ENCODE measurements at regions not wholly inside any gene's neighbourhood (a gene's known extent, or its start where the extent isn't known, plus 50 kb on each side); places are given as distances from the start of the nearest gene placed in this dataset.

DNA sequence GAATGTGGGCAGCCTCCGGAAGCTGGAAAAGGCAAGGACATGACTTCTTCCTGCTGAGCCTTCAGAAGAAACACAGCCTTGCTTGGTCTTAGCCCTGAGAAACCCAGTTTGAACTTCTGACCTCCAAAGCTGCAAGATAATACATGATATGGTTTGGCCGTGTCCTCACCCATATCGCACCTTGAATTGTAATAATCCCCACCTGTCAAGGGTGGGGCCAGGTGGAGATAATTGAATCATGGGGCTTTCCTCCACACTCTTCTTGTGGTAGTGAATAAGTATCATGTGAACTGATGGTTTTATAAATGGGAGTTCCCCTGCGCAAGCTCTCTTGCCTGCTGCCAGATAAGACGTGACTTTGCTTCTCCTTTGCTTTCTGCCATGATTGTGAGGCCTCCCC lies 310.9 kb downstream of the PSAT1 start:
- DNase-seq, result no peak

DNA sequence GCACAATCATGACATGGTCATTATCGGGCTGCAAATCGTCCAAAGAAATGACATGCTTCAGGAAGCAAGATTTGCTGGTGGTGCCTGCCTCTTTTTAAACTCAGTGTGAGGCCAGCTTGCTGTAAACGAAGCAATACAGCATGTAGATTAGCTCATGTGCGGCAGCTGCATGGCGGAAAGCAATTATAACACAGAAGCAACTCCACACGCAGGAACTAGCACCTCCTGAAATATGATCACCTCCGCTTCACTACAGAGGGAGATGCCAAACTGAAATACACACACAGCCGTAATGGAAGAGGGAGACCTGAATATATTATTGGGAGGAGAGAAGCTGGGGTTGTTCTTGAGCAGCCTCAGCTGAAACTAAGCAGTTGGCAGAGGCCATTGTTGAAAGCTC lies 312.5 kb downstream of the PSAT1 start:
- DNase-seq, result no peak

DNA sequence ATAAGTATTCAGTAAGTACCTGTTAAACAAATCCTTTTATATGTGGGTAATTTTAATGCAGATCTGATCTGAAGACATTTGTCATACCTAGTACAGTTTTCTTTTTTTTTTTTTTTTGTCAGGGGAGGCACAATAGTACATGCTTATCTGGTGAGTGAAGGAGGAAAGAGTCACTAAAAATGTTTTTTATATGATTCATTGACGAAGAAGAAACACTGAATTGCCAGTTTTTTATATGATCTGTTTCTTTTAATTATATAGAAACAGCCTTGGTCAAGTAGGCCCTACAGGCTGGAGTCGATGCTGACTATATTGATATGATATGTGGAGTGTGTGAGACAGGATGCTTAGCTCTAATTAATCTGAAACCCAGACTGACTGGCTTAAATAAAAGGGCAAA lies 315.2 kb downstream of the PSAT1 start:
- no peak for DNase-seq

DNA sequence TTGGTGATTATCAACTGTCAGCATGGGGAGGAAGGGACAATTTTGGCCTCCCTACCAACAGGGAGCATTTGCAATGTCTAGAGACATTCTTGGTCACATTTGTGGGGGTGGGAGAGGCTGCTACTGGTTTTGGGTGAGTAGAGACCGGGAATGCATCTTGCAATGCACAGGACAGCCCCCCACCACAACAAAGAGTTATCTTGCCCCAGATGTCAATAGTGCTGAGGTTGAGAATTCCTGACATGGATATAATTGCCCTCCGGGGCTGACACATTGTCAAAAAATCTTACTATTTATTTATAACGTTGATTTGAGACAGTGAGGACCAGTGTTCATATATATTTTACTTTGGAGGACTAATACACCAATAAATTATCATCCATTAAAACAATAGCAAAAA lies 316.1 kb downstream of the PSAT1 start:
- no peak for DNase-seq

DNA sequence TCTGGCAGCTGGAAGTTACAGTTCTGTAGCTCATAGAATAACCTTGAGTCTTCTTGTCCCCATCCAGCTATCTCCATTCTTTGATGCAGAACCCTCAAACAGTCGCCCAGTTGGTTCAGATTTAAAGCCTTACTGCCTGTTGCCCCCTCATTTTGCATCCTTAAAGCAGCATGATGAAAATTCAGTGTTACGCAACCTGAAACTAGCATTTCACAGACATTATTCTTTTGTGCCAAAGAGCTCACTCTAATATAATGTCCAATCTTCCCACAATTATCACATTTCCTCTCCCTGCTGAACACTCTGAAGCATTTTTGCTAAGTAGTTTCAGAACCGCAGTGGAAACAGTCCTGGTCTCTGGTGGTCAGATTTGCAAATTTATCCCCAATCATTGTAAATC lies 318.0 kb downstream of the PSAT1 start:
- DNase-seq, result peak; percentile 16

DNA sequence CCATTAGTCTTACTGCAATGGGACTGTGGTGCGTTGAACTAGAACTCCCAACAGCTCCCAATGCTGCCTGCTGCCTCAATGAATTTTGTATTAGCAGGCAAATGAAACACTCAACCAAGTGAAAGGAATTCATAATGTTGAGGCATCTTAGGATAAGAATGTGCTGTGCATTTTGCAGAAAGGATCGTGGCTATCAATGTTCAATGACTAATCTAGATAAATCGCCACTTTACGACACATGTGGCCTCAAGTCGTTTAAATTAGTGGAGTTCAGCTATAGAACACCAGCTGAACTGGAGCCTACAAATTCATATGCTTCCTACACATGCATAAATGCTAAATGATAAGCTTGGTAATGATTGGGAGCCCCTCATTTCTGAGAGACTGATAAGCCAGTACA lies 318.4 kb downstream of the PSAT1 start:
- DNase-seq, result no peak

DNA sequence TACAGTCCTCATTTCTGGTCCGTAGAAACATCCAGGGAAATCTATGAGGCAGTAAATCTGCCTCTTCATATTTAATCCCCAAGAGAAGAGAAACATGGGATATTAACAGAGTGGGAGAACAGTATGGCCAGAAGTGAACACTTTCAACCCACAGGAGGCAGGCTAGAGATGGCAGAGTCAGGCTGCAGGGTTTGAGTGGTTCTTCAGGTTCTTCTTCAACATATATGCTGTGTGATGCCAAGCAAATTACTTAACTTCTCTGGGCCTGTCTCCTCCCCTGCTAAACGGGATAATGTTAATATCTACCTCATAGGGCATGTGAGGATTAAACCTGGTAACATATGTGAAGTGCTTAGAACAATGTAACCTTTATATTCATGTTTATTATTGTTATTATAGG lies 321.8 kb downstream of the PSAT1 start:
- DNase-seq, result no peak

DNA sequence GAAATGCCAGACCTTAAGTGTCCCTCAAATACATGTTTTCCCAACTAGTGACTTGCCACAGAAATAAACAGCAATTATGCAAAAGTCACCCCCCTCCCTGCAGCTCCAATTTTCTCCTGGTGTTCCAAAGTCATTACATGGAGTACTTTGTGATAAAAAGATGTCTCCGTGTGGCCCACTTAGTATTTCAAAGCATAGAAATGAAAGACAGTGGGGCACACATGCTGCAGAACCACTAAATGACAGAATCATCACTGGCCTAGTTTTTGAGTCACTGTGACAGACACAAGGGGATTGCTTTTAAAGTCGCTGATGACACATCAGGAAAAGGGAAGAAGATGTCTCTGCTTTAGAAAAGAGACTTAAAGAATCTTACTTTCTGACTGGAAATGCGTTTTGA lies 323.4 kb downstream of the PSAT1 start:
- DNase-seq, result peak; percentile 50

DNA sequence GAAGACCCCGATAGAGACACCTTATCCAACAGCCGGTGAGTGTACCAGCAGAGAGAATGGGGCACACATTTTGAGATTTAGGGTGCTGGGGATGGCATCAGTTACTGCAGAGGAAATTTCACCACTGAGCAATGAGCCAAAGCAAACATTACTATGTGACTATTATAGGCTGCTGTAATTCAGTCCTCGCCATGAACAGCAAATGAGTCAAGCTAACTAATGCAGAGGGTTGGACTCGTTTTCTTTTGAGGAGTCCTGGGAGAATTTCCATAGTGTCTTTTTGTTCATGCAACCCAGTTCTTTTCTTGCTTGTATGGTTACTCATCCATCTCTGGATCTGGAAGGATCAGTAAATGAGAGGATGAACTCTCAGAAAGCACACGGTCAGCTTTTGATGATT lies 323.8 kb downstream of the PSAT1 start:
- DNase-seq, result no peak

DNA sequence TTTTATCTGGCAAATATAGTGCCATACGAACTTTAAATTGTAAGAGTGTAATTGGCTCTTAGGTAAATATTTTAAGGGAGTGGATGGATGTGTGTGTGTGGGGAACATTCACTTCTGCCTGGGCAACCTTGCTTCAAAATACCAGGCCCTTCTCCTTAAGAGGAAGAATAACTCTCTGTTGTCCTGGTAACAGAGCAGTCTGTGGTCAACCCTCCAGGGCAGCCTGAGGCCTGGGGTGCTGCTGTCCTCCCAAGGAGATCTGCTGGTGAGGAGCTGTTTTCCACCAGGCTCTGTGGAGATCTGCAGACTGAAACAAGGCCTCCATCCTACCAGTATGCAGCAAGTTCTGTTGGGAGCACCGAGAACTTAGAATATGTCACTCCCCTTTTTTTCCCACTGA lies 325.2 kb downstream of the PSAT1 start:
- DNase-seq, result peak; percentile 83

DNA sequence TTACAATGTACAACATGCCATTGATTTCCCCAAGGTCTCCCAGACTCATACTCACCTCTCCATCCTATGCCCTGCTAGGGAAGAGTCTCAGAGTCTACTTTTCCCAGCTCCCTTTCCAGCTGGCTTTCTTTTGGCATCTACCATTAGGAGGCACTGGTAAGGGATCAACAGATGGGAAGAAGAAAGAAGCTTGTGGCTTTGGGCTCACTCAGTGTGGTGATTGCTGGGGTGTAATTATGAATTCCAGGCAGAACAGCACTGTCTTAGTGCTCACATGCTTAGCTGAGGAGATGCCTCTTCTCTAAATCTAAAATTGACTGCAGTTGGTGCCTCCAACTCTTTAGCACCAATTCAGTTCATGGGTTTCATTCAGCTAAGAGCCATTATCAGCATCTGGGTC lies 330.0 kb downstream of the PSAT1 start:
- no peak for DNase-seq

DNA sequence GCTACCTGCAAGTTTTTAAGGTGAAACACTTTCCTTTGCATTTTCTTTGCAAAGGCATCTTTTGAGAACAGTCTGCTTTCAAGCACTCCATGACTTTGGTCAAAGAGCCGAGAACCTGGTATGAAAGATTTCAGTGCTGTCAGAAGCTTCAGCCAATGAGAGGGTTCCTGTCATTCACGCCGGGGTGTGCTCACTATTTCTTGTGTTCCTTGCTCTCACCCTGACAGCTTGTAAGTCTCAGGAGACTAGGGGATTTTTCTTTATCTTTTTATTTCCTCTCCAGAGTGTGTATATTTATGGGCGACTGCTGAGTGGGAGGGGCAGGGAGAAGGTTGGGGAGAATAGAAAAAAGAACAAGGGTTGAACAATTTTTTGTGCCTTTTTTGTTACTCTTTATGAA lies 334.0 kb downstream of the PSAT1 start:
- DNase-seq, result no peak

DNA sequence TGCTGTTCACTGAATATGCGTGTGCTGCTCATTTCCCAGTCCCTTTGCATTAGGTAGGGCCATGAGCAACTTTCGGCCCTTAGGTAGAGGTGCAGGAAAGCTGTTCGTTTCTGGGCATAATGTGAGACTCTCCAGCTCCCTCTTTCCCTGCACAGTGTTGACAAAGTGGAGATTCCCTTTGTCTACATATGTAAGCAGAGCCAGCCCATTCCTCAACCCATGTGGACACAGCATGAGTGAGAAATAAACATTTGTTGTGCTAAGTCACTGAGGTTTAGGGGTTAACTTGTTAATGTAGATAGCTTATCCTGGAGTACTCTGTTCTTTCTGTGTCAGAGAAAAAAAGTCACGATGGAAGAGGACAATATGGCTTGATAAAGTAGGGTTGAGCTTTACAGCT lies 343.8 kb downstream of the PSAT1 start:
- DNase-seq, result no peak

DNA sequence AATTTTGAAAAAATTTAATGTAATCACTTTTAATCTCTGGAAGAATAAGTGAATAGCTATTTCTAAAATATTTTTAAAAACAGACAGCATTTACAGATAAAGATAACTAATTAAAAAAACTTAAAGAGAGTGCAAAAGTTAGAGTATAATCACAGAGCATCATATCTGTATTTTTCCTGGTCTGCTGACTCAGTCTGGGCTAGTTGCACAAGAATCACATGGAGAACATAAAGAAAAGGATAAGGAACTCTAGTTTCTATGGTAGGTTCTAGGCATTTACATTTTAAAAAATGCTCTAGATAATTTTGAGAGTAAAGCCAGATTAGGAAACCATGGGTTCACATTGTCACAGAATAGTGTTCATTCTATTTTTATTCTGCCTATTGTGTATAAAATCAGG lies 347.4 kb downstream of the PSAT1 start:
- no peak for DNase-seq

DNA sequence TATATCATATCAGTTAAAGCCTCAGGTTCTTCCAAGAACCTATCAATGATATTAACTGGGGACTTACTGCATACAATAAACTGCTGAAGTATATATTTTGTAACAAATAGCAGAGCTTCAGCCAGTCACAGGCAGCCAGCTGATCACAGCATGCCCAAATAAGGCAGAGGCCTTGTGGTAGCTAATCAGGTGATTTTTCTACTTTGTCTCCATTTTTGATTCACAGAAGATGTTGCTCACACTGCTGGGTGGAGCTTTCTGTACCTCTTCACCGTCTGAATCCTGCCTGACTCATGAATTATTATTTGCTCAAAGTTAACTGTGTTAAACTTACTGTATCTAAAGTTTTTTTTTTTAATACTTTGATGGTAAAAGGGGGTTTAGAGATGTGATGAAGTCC lies 357.4 kb downstream of the PSAT1 start:
- DNase-seq, result no peak

DNA sequence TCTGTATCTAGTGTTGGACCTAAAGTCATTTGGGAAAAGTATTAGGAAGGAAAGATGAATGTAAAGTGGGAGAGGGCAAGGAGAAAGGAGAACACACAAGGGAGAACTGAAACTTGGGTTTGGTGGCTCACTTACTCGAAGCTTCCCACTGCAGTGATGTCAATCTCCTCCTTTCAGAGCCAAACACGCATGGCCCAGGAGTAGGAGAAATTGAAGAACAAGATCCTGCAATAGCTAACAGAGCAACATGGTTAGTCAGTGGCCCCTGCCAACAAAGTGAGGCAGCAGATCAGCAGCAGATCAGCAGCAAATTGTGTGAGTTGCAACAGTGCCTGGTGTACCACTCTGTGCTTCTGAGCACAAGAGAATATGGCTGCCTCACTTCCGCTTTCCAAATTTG lies 366.4 kb downstream of the PSAT1 start:
- peak; percentile 73 for DNase-seq

DNA sequence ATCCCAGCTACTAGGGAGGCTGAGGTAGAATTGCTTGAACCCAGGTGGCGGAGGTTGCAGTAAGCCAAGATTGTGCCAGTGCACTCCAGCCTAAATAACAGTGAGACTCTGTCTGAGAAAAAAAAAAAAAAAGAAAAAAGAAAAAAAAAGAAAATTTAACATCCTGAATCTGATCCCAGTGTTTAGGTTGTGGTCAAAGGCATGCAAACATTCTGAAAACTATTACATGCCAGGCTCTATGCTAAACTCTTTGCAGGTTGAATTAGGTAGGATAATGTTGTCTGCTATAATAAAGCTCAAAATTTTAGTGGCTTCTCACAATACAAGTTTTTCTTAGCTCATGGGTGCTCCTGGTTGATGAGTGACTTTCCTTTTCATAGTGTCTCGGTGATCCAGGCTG lies 367.4 kb downstream of the PSAT1 start:
- no peak for DNase-seq

DNA sequence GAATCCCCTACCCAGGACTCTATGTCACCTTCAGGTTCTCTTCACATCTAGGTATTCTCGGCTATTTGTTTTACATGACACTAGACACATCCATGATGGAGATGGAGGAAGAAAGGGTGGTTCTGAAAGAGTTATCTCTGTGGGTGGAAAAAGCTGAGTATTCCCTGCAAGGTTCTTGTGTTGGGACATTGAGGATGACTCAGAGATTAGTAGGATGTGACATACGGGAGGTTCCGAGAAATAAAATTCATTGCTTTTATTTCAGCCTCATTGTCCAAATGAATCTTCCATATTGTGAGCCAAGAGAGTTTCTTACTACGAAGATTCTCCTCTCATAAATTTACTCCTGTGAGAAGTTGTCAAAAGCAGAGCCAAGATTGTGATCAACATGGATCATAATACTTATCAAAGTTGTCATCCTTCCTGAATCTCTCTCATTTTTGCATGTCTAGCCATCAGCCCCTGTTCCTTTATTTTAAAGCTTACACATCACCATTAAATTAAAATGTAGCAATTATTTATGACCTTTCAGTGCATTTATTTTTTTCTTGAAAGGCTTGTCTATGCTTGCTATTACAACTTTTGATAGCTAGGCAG lies 370.0 kb downstream of the PSAT1 start:
- no peak for DNase-seq

DNA sequence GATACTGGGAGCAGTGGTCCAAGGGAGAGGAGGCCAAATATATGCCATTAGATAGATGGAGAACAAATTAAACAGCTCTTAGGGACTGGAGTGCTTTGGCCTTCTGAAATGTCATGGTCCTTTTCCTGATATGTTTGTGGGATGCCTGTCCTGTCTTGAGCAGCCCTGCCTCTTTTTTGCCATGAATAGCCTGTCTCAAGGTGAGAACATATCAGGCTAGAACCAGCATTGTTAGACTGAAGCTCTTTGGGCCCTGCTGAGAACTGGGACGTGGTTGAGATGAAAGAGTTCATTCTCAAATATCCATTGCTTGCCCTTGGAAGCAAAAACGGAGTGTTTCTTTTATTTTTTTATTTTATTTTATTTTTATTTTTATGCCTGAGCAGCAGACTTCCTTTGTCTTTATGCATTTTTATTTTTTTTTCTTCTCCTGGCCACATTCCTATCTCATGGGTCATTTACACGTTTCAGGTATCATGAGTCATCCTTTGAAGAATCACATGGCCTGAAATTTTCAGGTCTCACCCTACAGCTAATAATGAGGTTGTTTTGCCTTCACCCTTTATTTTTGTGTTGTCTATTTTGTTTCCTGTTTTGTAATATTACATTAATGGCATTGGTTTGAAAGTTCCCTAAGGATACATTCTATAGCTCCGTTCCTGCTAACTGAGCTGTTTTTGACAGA lies 371.4 kb downstream of the PSAT1 start:
- no peak for DNase-seq

DNA sequence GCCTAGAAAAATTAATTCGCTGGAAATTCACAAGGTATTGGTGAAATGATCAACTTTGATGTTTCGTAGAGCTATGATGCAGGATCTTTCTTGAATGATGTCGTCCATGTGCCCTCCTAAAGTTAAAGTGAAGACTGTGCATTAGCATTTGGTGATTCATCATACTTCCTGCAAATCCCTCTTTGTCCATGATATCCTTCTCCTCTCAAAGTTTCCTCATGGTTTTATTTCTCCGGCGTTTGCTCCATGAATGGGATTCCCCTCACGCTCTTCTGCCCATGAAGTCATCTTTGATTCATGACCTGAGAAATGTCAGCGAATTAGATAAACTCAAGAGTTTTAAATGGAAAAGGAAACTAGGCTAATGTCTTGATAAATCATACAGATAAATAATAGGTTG lies 372.7 kb downstream of the PSAT1 start:
- no peak for DNase-seq

DNA sequence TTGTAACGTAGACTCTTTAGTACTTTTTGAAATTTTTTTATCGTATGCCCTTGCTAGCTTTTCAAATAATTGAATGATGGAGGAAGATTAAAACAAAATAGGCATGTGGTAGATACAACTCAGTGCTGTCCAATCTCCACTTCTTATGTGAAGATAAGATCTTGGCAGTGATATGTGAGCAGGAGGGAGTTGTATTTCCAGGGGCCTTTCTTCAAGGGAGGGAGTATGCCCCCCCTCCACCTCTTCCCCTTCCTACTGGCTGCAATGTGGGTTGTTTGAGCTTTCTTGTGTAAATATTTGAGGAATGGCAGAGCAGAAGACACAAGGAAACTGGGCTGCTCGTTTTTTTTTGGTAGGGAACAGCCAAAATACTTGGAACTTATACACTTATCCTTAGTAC lies 374.9 kb downstream of the PSAT1 start:
- no peak for DNase-seq

DNA sequence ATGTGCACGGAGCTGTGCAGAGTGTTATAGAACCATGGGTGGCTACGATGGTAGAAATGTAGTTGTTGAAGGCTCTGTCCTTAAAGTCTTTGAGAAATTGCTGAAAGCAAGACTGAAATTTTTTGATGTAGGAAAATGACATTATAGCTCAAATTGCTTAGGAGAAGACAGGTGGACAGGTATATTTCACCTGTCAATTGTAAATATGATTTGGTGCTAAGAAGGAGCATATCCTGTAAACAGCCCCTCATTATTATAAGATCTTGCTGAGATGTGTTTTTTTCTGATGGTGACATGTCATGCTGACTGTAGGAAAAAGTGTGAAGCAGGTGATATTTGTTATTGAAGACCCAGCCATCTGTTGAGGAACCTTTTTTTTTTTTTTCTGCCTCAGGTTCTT lies 377.9 kb downstream of the PSAT1 start:
- no peak for DNase-seq

DNA sequence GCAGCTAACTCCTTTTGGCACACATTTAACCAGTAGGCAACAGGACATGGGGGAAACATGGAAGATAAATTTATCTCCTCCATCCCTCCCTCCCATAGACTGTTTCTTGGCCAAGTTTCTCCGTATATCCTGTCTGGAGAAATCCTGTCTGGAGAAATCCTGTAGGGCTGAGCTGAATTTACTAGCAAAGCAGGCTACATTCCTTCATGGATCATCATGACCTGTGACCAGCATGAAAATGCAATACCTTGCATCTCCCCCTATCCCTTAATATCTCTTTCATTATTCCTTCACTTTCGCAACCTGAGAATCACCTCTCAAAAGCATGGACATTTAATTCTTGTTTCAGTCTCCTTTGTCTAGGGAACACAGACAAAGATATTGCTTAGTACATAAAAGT lies 379.1 kb downstream of the PSAT1 start:
- DNase-seq, result no peak

DNA sequence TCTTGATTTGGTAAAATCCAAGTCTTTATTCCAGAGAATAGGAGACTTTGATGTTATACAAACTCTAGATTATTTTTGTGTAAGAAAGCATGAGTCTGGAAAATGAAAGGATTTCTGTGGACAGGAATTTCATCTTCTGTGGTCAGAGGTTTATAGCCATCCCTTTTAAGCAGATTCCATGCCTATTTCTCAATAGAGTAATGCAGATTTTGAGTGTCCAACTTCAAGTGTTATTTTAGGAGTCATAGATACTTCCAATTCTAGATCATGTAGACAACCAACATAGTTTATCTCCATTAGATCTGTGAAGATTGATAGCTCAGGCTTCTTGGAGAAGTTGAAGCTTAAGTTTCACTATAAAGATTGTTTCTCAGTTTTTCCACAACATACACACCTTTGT lies 379.7 kb downstream of the PSAT1 start:
- no peak for DNase-seq

DNA sequence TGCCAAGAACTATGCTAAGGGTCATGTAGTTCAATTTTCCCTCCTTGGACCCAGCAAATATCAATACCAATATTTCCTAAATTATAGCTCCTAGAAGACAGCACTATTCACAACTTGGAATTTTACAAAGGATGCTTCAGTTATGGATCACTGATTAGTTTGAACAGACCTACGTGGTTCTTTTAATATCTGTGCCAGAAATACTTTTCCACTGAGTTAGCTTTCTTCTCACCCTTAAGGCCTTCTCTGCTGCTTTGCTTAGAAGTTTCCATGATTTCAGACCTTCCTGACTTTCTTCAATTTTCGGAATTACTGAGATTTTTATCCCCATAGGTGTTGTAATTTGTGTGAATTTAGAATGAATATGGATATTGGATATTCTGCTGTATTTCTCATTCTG lies 380.4 kb downstream of the PSAT1 start:
- DNase-seq, result no peak
